Natural killer cell (primary cell): ENCODE measurements at regions not wholly inside any gene's neighbourhood (a gene's known extent, or its start where the extent isn't known, plus 50 kb on each side); places are given as distances from the start of the nearest gene placed in this dataset.

ENCODE experiments used
- ATAC-seq, 3 donors: fragments of 150-1000 bp in 2 of 3; fragments of 200-7000 bp in 1 of 3; cut with Tn5 transposase; 1 replicate in 1 of 3; 2 replicates in 2 of 3; pipeline ENCODE4 v1.10.0; 2021; ENCODE audit warnings: mild to moderate bottlenecking in 2 of 3, moderate library complexity in 2 of 3
- DNase-seq, 2 donors: peaks; one replicate each; pipeline versions ENCODE4 v3.0.0 to v3.0.0-alpha.2; 2013 to 2021; ENCODE audit warnings: mixed read lengths in 1 of 2
- H3K27ac ChIP-seq: one replicate; pipeline ENCODE4 v1.5.1; 2013; ENCODE audit warnings: mild to moderate bottlenecking, low read length
- H3K27me3 ChIP-seq: one replicate; pipeline ENCODE4 v1.6.1; 2013; ENCODE audit warnings: low read length; ENCODE audit not compliant: control insufficient read depth, insufficient read depth
- H3K36me3 ChIP-seq: one replicate; pipeline ENCODE4 v1.6.1; 2013; ENCODE audit warnings: low read length; ENCODE audit not compliant: control insufficient read depth, insufficient read depth
- H3K4me1 ChIP-seq: one replicate; pipeline ENCODE4 v1.6.1; 2013; ENCODE audit warnings: low read length; ENCODE audit not compliant: control insufficient read depth, insufficient read depth
- H3K4me3 ChIP-seq: one replicate; pipeline ENCODE4 v1.5.1; 2013; ENCODE audit warnings: low read length
- H3K9me3 ChIP-seq: one replicate; pipeline ENCODE4 v1.6.1; 2013; ENCODE audit warnings: low read length; ENCODE audit not compliant: control insufficient read depth, insufficient read depth
- H3K27ac Mint-ChIP-seq, 2 donors: one replicate each; pipeline ENCODE4 v1.8.0; 2022; ENCODE audit warnings: mild to moderate bottlenecking in 2 of 2, mixed read lengths in 2 of 2, moderate library complexity in 1 of 2
- H3K27me3 Mint-ChIP-seq, 2 donors: one replicate each; pipeline ENCODE4 v1.8.0; 2022; ENCODE audit warnings: low read depth in 2 of 2, mixed read lengths in 2 of 2
- H3K36me3 Mint-ChIP-seq: one replicate; pipeline ENCODE4 v1.8.0; 2022; ENCODE audit warnings: mixed read lengths
- H3K4me1 Mint-ChIP-seq, 2 donors: one replicate each; pipeline ENCODE4 v1.8.0; 2022; ENCODE audit warnings: mixed read lengths in 2 of 2
- H3K4me3 Mint-ChIP-seq: one replicate; pipeline ENCODE4 v1.8.0; 2022; ENCODE audit warnings: mild to moderate bottlenecking, moderate library complexity, mixed read lengths
- H3K9me3 Mint-ChIP-seq, 2 donors: one replicate each; pipeline ENCODE4 v1.8.0; 2022; ENCODE audit warnings: mixed read lengths in 2 of 2
- WGBS: methylation state at CpG from one replicate; pipeline ENCODE4 v1.1.7; 2013; ENCODE audit warnings: missing lambda C conversion rate; ENCODE audit not compliant: insufficient coverage; 5-methylcytosine and 5-hydroxymethylcytosine counted together
- intact Hi-C: fragments of 100-400 bp; cut with micrococcal nuclease; formaldehyde crosslinking; loops from one replicate; pipeline ENCODE4 v1.14.2; 2022
- TF ChIP-seq, protein P1 (sequence below): fragments of 200-600 bp; IDR thresholded peaks from one replicate; pipeline ENCODE4 v1.8.0; 2022; ENCODE audit warnings: antibody characterized with exemption

DNA sequence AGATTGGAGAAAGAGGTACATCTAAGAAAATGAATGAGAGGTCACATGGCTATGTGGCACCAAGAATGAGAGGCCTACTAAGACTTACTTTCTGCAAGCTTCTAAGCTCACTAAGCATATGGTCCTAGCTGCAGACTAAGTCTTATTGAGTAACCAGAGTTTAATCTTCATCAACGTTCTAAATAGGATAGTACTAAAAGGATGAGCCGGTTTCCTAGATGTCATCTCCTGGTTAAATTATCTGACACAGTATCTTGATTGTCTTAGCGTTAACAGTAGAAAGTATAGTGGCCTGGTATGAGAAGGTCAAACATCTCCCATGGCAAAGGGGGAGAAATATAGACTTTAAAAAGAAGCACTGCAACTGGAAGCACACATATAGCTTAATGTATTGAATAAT lies 448.1 kb downstream of the PDGFC start:
- no peak for DNase-seq
- no peak overlapping the region for H3K4me3 Mint-ChIP-seq
- intact Hi-C loops = no loop called here

DNA sequence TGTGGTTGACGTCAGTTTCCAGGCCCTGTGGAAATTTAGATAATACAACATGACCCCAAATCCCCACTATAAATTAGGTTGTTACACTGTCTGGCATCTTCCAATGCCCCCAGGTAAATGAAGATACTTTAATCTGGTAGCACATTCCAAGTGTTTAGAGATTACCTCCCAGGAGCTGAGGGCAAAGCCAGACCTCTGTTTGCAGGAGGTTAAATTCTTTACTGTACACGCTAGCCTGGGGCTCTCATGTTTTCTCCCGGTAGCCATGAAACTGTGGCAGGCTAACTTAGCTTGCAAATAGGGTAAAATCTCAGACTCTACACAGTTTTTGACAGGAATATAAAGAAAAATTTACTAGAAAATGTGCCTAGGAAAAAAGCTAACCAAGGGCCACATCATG lies 450.0 kb downstream of the PDGFC start:
- TF ChIP-seq, protein P1, sequence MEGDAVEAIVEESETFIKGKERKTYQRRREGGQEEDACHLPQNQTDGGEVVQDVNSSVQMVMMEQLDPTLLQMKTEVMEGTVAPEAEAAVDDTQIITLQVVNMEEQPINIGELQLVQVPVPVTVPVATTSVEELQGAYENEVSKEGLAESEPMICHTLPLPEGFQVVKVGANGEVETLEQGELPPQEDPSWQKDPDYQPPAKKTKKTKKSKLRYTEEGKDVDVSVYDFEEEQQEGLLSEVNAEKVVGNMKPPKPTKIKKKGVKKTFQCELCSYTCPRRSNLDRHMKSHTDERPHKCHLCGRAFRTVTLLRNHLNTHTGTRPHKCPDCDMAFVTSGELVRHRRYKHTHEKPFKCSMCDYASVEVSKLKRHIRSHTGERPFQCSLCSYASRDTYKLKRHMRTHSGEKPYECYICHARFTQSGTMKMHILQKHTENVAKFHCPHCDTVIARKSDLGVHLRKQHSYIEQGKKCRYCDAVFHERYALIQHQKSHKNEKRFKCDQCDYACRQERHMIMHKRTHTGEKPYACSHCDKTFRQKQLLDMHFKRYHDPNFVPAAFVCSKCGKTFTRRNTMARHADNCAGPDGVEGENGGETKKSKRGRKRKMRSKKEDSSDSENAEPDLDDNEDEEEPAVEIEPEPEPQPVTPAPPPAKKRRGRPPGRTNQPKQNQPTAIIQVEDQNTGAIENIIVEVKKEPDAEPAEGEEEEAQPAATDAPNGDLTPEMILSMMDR = no peak
- Histone ChIP-seq H3K27me3 (no peaks in the 10 kb centered on the region), H3K36me3 (no peaks in the 10 kb centered on the region), H3K9me3 (no peaks in the 10 kb centered on the region), H3K4me1 (no peaks in the 10 kb centered on the region), H3K27ac (no peak overlapping the region), H3K4me3 (no peak overlapping the region)
- Mint-ChIP-seq H3K27ac (no peak overlapping the region), H3K36me3 (no peaks in the 10 kb centered on the region), H3K4me1 (no peaks in the 10 kb centered on the region), H3K4me3 (no peak overlapping the region), H3K27me3 (no peaks in the 10 kb centered on the region), H3K9me3 (peaks cover 11 to 25% of the 10 kb centered on the region in 2 donors)
- intact Hi-C loops = no loop called here
- ATAC-seq (no peak), DNase-seq (no peak)
- 96% methylated on average over 3 of the region's 3 CpGs for WGBS

More for the DNA sequence above, 448.1 kb downstream of the PDGFC start:
- H3K27me3 Mint-ChIP-seq = no peaks in the 10 kb centered on the region
- no peaks in the 10 kb centered on the region for H3K4me1 ChIP-seq
- H3K36me3 ChIP-seq = no peaks in the 10 kb centered on the region
- no peak overlapping the region for H3K4me3 ChIP-seq
- H3K4me1 Mint-ChIP-seq = no peaks in the 10 kb centered on the region
- no peak overlapping the region for H3K27ac ChIP-seq
- ATAC-seq = peak in 1 of 3 donors; percentile 70
- 98% methylated on average over 3 of the region's 3 CpGs for WGBS
- H3K36me3 Mint-ChIP-seq = no peaks in the 10 kb centered on the region
- no peak overlapping the region for H3K27ac Mint-ChIP-seq
- H3K9me3 Mint-ChIP-seq = peaks cover 11 to 20% of the 10 kb centered on the region in 2 donors
- no peaks in the 10 kb centered on the region for H3K9me3 ChIP-seq
- H3K27me3 ChIP-seq = no peaks in the 10 kb centered on the region
- TF ChIP-seq, protein P1 = no peak

DNA sequence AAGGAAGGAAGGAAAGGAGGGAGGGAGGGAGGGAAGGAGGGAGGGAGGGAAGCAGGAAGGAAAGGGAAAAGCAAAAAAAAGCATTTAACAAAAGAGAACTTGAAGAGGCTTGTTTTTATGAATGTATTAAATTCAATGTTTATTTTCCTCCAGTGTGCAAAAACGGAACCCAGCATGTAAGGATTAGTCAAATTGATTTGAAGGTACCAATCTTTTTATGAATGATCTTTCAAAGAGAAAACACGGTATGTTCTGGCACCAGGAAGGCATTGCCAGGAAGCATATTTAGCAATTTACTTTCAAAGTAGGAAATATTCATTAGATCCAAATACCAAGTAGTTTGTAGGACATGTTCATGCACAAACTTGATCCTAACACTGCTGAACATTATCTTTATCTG lies 453.6 kb downstream of the PDGFC start:
- H3K27me3 ChIP-seq = no peaks in the 10 kb centered on the region
- intact Hi-C loops = no loop called here

DNA sequence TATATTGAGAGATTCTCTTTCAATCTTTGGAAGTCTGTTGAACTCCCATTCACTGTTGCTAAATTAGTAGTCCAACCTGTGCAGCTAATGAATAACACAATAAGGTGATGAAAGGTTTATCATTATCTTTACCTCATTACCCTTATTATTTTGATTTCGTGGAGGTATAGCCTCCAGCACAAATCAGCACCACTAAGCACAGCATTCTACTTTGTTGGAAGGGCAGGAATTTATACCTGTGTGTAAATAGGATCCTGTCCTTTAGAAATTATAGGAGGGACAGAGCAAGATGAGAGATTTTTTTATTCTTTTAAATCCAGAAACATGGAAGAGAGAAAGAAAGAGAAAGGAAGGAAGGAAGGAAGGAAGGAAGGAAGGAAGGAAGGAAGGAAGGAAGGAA lies 454.1 kb downstream of the PDGFC start:
- intact Hi-C loops = no loop called here
- Mint-ChIP-seq H3K36me3 (no peaks in the 10 kb centered on the region), H3K4me3 (no peak overlapping the region), H3K4me1 (no peaks in the 10 kb centered on the region), H3K27me3 (no peaks in the 10 kb centered on the region), H3K9me3 (peaks cover 10 to 24% of the 10 kb centered on the region in 2 donors), H3K27ac (no peak overlapping the region)
- WGBS = no CpG with 5 or more reads among the region's 1 CpG
- DNase-seq (no peak), ATAC-seq (no peak)
- Histone ChIP-seq H3K27me3 (no peaks in the 10 kb centered on the region), H3K36me3 (no peaks in the 10 kb centered on the region), H3K4me3 (no peak overlapping the region), H3K9me3 (no peaks in the 10 kb centered on the region), H3K4me1 (no peaks in the 10 kb centered on the region), H3K27ac (no peak overlapping the region)
- TF ChIP-seq, protein P1 = no peak

More for the DNA sequence above, 453.6 kb downstream of the PDGFC start:
- TF ChIP-seq, protein P1 = no peak
- H3K27ac Mint-ChIP-seq = no peak overlapping the region
- Histone ChIP-seq H3K36me3 (no peaks in the 10 kb centered on the region), H3K4me1 (no peaks in the 10 kb centered on the region), H3K4me3 (no peak overlapping the region), H3K27ac (no peak overlapping the region), H3K9me3 (no peaks in the 10 kb centered on the region)
- H3K4me1 Mint-ChIP-seq = no peaks in the 10 kb centered on the region
- ATAC-seq = no peak
- H3K27me3 Mint-ChIP-seq = no peaks in the 10 kb centered on the region
- no peak overlapping the region for H3K4me3 Mint-ChIP-seq
- 73% methylated on average over 2 of the region's 2 CpGs for WGBS
- H3K9me3 Mint-ChIP-seq = peaks cover 11 to 26% of the 10 kb centered on the region in 2 donors
- no peaks in the 10 kb centered on the region for H3K36me3 Mint-ChIP-seq
- DNase-seq = no peak
